GM13976 (cell line): ENCODE measurements at regions not wholly inside any gene's neighbourhood (a gene's known extent, or its start where the extent isn't known, plus 50 kb on each side); places are given as distances from the start of the nearest gene placed in this dataset.

Experiments used
- DNase-seq: peaks from one replicate; pipeline ENCODE4 v3.0.0; 2012; ENCODE audit warnings: low spot score
- in situ Hi-C: fragments of 300-500 bp; cut with MboI; formaldehyde crosslinking; loops from one replicate; pipeline ENCODE4 v1.12.0; 2022; ENCODE audit warnings: low sequenced_read_pairs, mixed read lengths, inconsistent platforms; ENCODE audit not compliant: unreplicated experiment
- TF ChIP-seq, protein P1 (sequence below): IDR thresholded peaks from 2 replicates; pipeline ENCODE4 v1.5.1; 2012; ENCODE audit warnings: borderline replicate concordance, mild to moderate bottlenecking; ENCODE audit not compliant: insufficient read depth; ENCODE audit errors: extremely low read depth, missing control alignments, control extremely low read depth

DNA sequence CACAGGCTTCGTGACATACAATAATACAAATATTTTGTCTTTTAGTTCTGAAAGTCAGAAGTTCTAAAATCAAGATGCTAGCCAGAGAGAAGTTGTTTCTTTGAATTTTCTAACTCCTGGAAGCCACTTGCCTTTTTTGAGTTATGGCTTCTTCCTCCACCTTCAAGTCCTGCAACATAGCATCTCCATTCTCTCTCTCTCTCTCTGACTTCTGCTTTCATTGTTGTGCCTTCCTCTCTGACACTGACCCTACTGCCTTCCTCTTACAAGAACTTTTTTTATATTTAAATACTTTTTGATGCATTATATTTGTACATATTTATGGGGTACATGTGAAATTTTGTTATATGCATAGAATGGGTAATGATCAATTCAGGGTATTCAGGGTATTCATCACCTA, 205.9 kb downstream of the MAP2K6 start:
- TF ChIP-seq, protein P1, sequence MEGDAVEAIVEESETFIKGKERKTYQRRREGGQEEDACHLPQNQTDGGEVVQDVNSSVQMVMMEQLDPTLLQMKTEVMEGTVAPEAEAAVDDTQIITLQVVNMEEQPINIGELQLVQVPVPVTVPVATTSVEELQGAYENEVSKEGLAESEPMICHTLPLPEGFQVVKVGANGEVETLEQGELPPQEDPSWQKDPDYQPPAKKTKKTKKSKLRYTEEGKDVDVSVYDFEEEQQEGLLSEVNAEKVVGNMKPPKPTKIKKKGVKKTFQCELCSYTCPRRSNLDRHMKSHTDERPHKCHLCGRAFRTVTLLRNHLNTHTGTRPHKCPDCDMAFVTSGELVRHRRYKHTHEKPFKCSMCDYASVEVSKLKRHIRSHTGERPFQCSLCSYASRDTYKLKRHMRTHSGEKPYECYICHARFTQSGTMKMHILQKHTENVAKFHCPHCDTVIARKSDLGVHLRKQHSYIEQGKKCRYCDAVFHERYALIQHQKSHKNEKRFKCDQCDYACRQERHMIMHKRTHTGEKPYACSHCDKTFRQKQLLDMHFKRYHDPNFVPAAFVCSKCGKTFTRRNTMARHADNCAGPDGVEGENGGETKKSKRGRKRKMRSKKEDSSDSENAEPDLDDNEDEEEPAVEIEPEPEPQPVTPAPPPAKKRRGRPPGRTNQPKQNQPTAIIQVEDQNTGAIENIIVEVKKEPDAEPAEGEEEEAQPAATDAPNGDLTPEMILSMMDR, result no peak
- in situ Hi-C loops, result no loop called here
- DNase-seq, result no peak

DNA sequence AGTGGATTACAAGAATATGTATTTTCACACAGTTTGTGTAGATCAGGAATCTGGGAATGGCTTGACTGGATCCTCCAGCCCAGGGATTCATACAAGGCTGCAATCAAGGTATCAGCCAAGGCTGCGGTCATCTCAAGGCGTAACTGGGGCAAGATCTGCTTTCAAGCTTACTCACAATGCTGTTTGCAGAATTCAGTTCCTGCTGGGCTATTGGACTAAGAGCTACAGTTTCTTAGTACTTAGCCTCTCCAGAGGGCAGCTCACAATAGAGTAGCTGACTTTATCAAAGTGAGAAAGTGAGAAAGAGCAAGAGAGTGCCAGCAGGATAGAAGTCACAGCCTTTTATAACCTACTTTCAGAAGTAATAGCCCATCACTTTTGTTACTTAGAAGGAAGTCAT, 211.0 kb downstream of the MAP2K6 start:
- in situ Hi-C loops, result no loop called here
- no peak for DNase-seq
- TF ChIP-seq, protein P1, result no peak

DNA sequence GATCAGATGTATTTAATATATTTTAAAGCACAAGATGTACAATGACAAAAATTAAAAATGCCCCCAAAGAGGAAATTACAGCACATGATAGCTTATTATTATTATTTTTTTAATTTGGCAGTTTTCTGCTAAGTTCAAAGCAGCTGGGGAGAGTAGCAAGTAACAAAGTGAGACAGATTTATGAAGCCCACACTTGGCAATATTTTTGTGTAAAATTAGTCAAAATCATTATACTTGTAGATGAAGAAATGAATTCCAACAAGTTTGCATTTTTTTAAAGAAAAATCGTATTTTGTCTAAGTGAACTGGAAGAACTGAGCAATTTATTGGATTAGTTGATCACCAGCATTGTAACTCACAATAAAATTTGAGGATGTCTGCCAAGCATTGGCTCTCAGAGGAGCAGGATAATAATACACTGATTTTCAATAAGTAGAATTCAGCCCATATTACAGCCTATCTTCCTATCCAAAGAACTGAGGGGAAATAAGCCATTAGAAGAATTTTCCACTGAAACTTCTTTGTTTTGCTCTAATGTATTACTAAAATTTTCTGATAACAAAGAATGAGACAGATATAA, 215.6 kb downstream of the MAP2K6 start:
- in situ Hi-C loops, result no loop called here
- TF ChIP-seq, protein P1, result no peak
- DNase-seq, result no peak

DNA sequence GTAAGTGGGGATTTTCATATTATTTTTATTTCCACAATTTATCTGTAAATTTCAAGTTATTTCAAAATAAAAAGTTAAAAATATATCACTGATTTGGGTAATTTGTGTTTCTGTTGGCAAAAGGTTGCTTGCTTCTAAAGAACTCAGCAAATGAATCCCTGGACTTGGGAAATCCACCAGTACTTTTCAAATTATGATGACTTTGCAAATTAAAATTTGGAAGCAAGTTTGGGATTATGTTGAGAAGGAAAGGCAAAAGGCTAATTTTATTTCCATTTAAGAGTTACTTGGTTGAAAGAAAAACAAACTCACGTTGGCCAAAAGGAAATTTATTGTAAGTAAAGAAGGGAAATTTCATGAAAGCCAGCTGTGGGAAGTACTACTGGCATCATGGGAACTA, 220.3 kb downstream of the MAP2K6 start:
- DNase-seq, result no peak
- in situ Hi-C loops, result no loop called here
- TF ChIP-seq, protein P1, result no peak

DNA sequence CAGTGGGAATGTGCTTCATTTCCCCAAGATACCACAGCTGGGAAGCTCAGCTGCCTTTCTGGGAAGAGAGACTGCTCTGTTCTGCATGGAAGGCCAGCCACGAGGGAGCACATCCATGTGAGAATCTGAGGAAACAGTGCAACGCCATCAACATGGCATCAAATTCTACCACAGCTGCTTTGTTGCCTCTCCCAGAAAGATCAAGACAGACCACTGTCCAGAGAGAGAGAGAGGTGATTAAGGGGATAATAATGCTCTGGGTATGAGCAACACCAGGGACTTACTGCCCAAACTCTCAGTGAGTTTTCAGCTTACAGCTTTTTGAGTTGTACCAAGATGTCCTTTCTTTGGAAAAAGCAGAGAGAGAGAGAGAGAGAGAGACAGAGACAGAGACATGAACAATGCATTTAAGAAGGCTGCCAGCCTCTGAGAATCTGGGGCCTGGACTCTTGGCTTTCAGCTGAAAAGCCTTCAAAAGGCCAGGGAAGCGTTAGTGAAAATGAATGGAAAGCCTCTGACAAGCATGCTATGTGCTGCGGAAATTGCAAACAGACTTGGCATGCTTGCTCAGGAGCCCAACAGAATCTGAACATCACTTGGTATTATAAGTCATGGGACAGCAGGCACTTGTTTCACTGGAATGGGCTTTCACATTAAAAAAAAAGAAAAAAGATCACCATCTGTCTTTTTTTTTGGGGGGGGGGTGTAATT, 223.1 kb downstream of the MAP2K6 start:
- no peak for DNase-seq
- in situ Hi-C loops, result no loop called here
- TF ChIP-seq, protein P1, result no peak

DNA sequence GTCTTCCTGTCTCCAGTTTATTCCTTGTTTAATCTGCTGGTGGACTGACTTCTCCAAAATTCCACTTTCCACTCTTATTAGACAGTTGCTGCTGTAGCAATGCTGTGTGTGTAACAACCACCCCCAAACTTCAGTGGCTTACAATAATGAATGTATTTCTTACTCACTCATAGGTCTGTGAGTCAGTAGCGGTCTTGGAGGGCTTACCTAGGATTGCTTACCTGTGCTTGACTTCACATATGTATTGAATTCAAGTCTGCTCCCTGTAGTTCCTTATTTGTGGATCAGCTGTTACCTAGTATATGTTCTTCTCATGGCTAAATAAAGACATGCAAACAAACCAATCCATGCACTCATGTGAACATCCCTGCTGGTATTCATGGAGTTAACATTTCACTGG, 224.6 kb downstream of the MAP2K6 start:
- in situ Hi-C loops, result no loop called here
- TF ChIP-seq, protein P1, result no peak
- no peak for DNase-seq
